Fibroblast of skin of abdomen (primary cell): ENCODE measurements at regions not wholly inside any gene's neighbourhood (a gene's known extent, or its start where the extent isn't known, plus 50 kb on each side); places are given as distances from the start of the nearest gene placed in this dataset.

Experiments
- DNase-seq: peaks from one replicate; pipeline ENCODE4 v3.0.0-alpha.2; 2013

GRCh38 chr2:180352620-180353019, 345.5 kb upstream of the CWC22 start:
- no peak for DNase-seq

GRCh38 chr2:180349809-180350208, 342.7 kb upstream of the CWC22 start:
- DNase-seq: no peak

GRCh38 chr2:180343528-180344345, 336.6 kb upstream of the CWC22 start:
- no peak for DNase-seq

GRCh38 chr2:180337136-180337535, 330.0 kb upstream of the CWC22 start:
- no peak for DNase-seq

- DNase-seq: no peak
Observed at GRCh38 chr2:180336550-180336949, 329.5 kb upstream of the CWC22 start.

- DNase-seq: no peak
Observed at GRCh38 chr2:180334514-180334913, 327.4 kb upstream of the CWC22 start.

GRCh38 chr2:180328795-180329422, 321.8 kb upstream of the CWC22 start:
- DNase-seq: no peak

- DNase-seq: no peak
Observed at GRCh38 chr2:180327185-180327584, 320.1 kb upstream of the CWC22 start.

GRCh38 chr2:180325416-180326120, 318.5 kb upstream of the CWC22 start:
- DNase-seq: no peak

- DNase-seq: no peak
Observed at GRCh38 chr2:180324182-180324581, 317.1 kb upstream of the CWC22 start.

GRCh38 chr2:180322781-180323180, 315.7 kb upstream of the CWC22 start:
- no peak for DNase-seq

GRCh38 chr2:180319586-180320405, 312.7 kb upstream of the CWC22 start:
- DNase-seq: no peak

- DNase-seq: no peak
Observed at GRCh38 chr2:180314086-180314485, 307.0 kb upstream of the CWC22 start.

GRCh38 chr2:180312542-180312941, 305.4 kb upstream of the CWC22 start:
- DNase-seq: no peak

GRCh38 chr2:180307096-180307495, 300.0 kb upstream of the CWC22 start:
- DNase-seq: no peak

GRCh38 chr2:180306346-180306745, 299.2 kb upstream of the CWC22 start:
- no peak for DNase-seq

GRCh38 chr2:180291552-180292421, 284.7 kb upstream of the CWC22 start:
- peak; percentile 37 for DNase-seq

GRCh38 chr2:180291060-180291459, 284.0 kb upstream of the CWC22 start:
- peak; percentile 69 for DNase-seq

GRCh38 chr2:180289627-180290026, 282.5 kb upstream of the CWC22 start:
- no peak for DNase-seq

- DNase-seq: no peak
Observed at GRCh38 chr2:180279581-180279980, 272.5 kb upstream of the CWC22 start.

- DNase-seq: no peak
Observed at GRCh38 chr2:180276733-180277132, 269.6 kb upstream of the CWC22 start.

GRCh38 chr2:180268006-180268405, 260.9 kb upstream of the CWC22 start:
- DNase-seq: no peak
